Myocyte (in vitro differentiated cells): ENCODE measurements at regions not wholly inside any gene's neighbourhood (a gene's known extent, or its start where the extent isn't known, plus 50 kb on each side); places are given as distances from the start of the nearest gene placed in this dataset.
"Not testable (repeated sequence)": the region's sequence is repeated elsewhere in the genome, so short reads cannot be mapped to it uniquely, and the experiment has no call there.

Source experiments
- DNase-seq: peaks from one replicate; pipeline ENCODE4 v3.0.0-alpha.2; 2012; ENCODE audit warnings: low read depth

DNA sequence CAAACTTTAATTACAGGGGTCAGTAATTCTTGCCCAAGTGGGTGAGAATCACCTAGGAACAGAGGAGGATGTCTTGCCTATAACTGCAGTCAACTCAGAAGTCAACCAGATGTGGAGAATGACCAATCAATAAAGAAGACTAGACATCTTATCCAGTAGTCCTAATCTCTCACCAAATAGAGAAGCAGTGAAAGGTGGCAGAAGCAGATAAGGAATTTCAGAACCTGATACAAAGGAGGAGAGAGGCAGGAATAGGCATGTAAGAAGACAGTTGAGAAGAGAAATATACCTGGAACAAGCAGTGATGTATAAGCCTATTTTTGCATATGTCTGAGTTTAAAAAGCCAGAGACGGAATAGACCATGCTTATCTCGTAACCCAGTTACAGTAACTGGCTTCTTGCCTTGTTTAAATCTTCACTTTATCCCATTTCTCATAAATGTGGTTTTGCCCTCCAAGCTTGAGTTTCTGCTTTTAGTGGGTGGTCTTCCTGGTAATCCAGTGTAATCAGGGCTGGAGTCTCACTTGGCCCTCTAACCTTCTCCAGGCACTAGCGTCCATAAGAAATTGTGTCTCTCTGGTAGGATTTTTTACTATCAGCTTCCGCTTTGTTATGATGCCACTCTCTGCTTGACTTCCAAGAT is 401.0 kb downstream of the SUCLG1 start:
- DNase-seq: no peak

DNA sequence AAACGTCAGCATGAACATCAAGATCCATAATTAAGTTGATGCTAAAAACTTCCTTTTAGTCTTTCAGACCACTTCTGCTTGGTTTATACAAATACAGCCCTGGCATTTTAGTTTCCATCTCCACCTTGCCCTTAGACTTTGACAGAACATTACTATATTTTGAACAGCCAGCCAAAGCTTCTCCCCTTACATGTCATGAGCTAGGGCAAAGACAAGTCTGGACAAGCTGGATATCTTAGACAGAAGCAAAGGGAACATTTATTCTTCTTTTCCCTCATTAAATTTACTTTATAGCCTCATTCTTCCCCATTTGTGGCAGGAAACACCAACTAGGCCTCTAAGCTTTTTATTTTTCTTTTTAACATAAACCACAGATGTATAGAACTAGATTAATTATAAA is 403.3 kb downstream of the SUCLG1 start:
- no peak for DNase-seq

DNA sequence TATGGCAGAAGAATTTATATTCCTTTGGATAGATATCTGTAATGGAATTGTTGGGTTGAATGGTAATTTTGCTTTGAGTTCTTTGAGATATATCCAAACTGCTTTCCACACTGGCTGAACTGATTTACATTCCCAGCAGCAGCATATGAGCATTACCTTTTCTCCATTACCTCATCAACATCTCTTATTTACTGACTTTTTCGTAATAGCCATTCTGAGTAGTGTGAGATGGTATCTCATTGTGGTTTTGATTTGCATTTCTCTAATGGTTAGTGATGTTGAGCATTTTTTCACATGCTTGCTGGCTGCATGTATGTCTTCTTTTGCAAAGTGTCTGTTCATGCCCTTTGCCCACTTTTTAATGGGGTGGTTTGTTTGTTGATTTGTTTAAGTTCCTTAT is 404.5 kb downstream of the SUCLG1 start:
- not testable (repeated sequence) for DNase-seq

DNA sequence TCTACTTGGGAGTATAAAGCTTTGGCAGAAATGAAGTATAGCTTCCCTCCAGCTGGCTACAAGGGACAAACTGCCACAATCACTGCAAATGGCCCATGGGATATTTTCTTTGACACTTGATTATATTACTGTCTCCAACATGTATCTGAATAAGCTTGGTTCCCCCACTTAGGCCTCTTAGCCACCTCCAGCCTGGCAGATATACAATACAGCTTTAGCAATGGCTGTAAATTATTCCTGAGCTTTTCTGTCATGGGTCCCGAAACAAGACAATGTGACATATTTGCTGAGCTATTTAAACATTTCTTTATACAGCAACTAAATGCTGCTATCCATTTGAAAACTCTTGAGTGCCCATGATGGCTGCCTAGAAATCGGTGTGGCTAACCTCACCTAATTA is 406.2 kb downstream of the SUCLG1 start:
- DNase-seq: no peak

DNA sequence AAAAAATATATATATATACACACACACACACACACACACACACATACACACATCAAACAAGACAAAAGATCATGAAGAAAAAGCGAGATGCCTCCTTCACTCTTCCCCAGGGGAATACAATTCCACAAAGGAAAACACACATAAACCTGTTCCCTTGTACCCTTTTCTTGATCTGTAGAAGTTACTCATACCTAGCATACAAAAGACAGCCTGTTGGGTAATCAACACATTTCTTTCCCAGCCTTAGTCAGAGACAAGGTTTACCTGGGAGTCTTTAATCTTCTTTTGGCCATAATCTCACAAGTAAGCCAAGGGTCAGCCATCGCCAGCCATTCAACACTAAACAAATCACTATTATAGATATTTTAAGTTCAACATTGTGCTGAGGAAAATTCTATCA is 407.0 kb downstream of the SUCLG1 start:
- DNase-seq: no peak

DNA sequence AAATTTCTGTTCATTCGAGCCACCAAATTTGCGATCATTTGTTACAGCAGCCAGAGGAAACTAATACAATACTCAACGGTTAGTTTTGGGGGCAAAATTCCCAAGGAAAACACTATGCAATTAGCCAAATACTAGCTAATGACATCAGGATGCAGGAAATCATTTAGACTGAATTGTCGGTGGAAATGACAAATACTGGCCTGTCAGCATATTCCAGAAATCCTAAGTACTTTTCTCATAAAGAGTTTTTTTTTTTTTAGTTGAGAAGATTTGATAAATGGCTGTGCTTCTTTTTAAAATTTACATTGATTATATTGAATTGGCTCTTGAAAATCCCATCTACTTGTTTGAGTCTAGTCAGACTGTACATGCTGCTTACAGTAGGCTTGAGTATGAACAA is 410.1 kb downstream of the SUCLG1 start:
- DNase-seq: no peak

DNA sequence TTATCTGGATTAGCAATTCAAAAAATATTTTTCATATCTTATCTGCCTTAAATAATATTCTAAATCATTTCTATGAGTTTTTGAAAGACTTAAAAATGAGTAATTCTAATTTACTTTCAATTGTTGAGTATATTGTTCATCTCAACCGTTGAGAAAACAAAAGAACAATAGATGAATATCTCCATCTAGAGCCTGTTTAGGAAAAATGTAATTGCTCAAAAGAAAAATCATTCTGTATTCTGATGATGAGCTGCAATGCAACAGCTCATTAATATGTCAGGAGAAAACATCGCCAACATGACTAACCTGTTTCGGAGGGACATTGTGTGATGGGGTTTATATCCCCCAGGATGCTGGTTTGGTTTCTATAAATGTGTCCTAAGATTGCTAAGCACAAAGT is 417.6 kb downstream of the SUCLG1 start:
- DNase-seq: no peak

DNA sequence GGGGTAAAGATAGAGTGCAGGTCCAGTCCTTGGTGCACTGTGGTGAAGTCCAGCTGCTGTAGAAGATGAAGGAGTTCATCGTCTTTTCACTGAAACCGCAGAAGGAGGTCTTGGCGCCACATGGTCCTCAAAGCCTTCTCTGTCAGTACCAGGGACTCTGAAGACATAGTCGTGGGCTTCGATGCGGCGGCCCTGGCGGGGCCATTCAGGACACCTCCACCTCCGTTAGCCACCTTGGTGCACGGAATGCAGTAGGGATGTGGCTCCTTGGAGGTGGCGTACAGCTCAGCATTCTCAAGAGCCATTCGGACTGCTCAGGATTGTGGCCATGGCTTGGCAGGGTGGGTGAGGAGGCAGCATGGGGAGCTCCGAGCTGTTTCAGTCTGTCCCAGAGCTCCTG is 418.8 kb downstream of the SUCLG1 start:
- no peak for DNase-seq

DNA sequence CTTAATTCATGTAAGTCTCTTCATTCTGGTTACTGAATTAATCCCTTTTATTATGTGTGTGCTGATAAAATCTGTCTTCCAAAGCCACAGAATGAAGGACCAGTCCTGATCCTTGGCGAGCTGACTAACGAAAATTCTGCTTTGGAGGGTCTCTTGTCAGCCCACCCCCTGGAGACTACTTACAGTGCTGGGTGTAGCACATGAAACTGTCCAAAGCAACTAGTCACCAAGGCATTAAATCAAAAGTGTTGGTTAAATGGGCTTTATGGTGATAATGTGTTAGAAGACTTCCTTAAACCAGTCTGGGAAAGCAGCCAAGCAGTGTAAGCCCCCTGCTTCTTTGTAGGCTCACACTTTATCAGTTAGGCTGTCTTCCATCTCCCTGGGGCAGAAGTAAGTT is 420.2 kb downstream of the SUCLG1 start:
- no peak for DNase-seq

DNA sequence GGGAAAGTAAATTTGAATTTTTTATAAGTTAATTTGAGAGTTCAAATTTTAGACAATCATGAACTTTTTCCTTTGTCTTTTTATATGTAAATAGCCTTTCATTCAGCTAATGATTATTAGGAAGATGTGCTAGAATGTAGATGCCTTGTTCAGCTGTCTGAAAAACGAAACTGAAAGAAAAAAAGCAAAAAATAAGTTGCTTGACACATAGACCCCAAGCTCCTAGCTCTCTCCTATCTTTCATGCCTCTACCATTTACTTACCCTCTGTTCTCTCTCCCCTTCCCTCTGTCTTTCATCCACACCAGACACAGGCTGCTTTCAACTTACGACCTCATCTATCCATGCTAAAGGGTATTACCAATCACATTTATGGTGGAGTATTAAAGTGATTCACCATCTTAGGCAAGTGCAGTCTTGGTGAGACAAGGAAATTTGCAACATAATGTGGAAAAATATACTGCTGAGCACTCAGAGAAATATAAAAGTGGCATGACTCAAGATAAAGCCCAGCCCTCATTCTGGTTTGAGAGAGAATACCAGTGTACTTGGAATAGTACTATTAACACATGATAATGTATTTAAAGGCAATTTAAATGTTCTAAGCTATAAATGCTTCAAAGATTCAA is 425.6 kb downstream of the SUCLG1 start:
- no peak for DNase-seq

DNA sequence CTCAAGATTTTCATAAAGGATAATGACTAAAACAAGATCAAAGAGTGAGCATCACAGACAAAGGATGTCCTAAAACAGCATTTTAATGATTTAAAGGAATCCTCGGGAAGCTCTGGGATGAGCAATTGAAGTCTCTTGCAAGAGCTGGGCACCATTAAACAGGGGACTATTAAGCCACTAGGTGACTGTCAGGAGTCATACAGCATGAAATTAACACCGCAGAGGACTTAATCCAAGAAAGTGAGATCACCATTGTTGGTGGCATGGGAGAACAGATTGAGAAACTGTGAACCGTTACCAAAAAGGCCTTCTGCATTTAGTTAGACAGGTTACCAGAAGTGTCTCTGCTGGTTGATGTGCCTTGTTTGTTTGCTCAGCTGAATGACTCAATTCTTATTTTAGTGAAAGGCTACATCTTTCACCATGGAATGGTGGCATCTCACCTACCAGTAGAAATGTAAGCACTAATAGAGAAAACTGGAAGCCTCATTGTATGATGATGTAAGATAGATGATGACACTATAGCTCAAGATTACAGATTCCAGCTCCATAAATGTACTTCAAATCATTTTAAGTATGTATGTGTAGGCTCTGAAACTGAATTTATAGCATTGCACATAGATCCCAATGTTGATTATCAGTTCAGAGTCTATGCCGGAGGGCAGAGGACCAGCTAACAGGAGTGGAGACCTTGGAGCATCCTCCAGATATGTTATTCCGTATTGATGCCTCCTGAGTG is 427.6 kb downstream of the SUCLG1 start:
- DNase-seq: no peak

DNA sequence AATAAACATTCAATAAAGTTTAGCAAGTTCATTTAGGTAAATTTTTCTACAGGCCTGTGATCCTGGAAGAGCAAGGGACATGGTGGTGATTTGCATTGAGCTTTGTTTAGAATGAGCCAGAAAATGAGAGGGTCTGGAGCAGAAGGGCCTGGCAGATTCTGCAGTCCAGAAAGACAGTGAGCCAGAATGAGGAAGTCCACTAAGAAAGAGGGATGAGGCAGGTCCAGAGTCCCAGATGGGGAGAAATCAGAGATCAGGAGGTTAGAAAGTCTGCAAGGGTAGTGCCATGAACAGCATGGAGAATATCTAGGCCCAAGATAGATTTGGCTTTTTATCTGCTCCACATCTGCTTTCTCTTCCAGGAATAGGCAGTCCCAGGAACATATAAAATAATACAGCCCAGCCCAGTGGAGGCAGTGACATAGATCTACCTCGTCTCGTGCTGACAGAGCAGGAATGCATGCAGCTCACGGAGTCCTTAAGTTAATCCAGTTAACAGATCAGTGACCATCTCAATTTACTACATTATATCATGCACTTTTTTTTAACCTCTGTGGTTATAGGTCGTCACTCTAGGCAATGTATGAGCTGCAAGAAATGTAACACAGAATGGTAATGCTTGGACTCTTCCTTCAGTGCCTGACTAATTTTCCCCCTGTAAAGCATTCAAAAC is 429.0 kb downstream of the SUCLG1 start:
- DNase-seq: no peak

DNA sequence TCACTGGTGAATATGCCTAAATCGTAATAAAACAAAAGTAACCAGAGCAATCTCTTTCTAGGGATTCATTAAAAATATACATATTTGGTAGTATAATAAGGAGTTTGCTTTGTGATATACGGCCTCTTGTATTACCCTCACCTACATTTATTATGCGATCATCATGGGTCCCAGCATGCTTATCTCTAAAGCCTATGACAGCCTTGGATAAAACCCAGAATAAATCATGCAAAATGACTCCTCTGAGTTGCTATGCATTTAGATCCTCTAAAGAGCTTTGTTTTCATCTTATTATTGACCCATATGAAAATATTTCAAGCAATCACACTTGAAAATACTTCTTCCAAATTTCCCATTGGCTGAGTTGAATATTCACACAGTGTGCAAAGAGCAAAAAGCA is 432.3 kb downstream of the SUCLG1 start:
- no peak for DNase-seq

DNA sequence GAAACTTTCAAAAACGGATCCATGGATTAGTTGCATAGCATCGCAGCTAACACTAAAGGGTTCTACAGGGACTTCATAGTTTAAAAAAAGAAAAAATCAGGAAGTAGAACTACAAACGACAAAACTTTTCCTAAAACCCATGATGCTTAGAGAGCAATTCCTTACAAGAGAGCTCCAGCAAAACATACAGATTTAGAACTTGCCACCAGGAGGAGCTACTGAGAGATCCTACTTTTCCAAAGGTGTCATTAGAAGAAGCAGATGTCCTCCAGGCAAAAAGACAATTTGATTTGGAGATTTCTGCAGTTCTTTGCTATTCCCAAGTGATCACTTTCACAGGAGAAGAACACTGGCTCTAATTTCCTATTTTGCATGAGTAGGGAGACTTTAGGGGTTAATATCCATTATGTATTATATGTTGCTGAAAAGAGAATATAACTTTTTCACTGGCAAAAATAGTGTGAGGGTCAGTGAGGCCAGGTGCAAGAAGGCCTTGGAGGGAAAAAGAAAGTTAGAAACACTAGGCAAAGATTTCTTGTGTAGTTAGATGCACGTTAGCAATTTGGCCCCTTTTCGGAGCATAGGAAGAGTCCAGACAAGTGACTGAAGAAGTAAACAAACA is 436.2 kb downstream of the SUCLG1 start:
- peak; percentile 59 for DNase-seq

DNA sequence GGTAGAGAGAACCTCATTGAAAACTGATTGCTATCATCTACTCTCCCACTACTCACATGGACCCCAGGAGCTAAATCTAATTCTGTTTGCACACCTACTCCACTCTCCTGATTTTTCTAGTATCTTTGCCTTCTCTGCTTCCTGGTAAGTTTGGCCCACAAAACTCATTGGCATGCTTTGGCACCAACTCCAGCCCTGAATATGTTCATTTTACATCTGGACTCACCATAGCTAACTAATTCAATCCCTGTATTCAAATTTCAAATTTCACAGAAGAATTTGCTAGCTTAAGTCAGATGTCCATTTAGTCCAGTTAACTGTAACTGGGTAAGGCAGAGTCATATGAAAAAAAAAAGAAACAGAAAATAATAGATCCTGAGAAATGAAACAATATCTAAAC is 442.1 kb downstream of the SUCLG1 start:
- no peak for DNase-seq

DNA sequence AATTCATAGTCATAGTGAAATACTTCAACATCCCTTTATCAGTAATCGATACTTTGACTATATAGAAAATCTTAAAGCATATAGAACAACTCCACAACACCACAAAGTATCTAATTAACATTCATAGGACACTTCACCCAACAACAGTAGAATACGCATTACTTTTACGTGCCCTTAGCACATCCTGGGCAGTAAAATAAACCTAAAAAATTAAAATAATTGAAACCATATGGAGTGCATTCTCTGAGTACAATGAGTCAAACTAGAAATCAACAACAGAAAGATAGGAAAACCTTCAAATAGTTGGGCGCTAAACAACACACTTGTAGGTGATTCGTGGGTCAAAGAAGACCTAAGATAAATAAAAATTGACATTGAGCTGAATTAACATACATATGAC is 442.9 kb downstream of the SUCLG1 start:
- DNase-seq: no peak

DNA sequence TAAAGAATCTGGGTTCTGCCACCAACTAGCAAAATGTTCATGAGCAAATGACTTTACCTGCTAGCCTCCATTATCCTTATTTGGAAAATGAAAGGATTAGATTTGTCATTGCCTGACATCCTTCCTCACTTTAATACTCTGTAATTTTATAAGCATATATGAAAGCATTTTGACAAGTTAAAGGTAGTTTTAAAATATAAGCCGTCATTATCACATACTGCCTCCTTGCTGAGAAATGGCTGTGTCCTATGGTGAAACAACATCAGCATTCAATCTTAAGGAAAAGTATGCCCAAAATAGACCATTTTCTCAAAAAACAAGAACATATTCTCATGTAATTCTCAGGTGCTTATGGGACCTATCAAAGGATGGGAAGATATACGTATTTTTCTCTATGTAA is 461.2 kb downstream of the SUCLG1 start:
- no peak for DNase-seq

DNA sequence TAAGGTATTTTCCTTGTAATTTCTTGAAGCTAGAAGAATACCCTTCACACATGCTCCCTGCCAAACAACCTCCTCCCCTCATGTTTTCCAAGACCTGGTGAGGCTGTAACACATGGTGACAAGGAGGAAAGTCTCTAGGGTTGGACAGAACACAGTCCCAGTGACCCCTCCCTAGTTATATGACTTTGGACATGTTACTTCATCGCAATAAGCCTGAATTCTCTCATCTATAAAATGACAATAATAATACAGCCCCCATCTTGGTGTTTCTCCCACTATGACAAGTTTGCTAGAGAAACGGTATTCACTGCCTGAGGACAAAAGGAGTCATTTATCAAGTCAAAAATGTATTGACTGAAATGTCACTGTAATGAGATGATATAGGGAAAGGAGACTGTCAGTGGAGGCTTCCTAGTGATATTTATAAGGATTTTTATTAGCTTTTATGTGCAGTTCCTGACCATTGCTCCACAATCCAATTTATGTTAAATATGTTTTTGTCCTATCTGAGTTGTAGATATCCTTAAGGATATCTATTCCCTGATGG is 464.4 kb downstream of the SUCLG1 start:
- DNase-seq: no peak

DNA sequence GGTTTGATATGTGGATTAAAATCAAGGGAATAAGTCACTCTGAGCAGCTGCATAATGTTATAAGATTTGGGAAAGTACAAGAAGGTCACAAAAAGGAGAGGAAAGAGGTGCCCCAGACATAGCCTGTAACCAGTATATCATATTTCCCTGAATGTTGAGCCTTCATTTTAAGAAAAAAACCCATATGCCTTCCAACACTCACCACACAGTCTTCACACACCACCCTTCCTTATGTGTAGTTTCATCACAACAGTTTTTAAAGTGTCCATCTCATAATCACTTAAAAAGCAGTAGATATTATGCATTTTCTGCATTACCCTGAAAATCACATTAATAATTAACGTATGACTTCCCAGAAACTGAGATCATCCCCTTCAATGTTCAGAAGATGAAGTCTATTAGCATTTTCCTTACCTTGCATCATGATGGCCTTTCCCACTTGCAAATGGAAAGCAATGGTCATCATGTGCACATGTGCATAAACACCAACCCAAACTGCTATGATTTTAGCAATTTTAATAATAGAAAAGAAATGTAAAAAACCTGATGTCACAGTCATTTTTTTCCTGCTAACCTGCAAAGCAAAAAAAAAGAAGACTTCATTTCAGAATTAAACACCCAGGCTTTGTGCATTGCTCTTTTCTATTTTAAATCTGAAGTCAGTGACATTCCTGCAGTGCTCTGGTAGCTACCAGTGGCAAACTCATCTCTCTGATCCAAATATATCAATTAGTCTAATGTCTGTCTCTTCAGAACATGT is 465.0 kb downstream of the SUCLG1 start:
- no peak for DNase-seq

DNA sequence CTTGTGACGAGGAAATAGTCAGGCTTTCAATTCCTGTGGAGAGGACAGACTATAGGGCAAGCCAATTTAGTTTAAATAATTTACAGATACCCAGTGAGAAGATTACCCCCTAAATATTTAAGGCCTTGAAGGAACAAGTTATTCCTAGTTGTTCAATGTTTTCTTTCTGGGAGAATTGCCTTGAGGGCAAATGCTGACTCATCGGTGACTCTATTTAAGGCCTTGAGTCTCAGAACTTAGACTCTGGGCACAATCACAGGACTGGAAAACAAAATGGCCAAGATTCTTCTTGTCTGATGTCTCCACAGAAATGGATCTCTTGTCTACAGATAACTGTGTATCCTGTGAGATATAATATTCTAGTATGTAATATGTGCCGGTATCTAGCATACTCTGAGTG is 467.1 kb downstream of the SUCLG1 start:
- peak; percentile 3 for DNase-seq

DNA sequence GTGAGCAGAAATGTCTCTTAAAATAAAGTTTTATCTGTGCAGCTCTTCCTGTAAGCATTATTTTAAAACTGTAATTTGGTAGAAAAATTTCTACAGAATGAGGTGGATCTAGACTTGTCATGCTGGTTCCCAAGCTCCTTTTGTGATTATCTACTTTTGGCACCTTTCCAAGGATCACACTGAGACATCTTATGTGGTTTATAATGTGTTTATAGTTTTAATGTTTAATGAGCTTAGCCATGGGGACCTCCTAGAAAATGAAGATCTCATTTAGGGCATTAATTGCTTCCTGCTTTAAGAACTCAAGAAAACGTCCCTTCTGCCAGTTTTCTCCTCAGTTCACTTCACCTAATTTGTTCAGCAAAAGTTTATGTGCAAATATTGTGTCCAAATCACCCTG is 468.4 kb downstream of the SUCLG1 start:
- no peak for DNase-seq
